Liver (tissue), 8 donors: ENCODE measurements at regions not wholly inside any gene's neighbourhood (a gene's known extent, or its start where the extent isn't known, plus 50 kb on each side); places are given as distances from the start of the nearest gene placed in this dataset.

ENCODE experiments used
- DNase-seq: peaks from one replicate; pipeline ENCODE4 v3.0.0-alpha.2; 2017; ENCODE audit warnings: low spot score
- H3K27ac ChIP-seq, 2 donors: one replicate each; pipeline ENCODE4 v1.7.0; 2013; ENCODE audit warnings: inconsistent platforms in 2 of 2, low read length in 2 of 2, control low read depth in 1 of 2, low read depth in 1 of 2, mild to moderate bottlenecking in 1 of 2
- H3K27me3 ChIP-seq, 4 donors: one replicate each; pipeline versions ENCODE4 v1.6.1 to v1.7.0; 2013; ENCODE audit warnings: low read length in 3 of 4, inconsistent platforms in 1 of 4, mild to moderate bottlenecking in 1 of 4, moderate library complexity in 1 of 4; ENCODE audit not compliant: control insufficient read depth in 4 of 4, insufficient read depth in 4 of 4
- H3K36me3 ChIP-seq, 4 donors: one replicate each; pipeline versions ENCODE4 v1.6.1 to v1.7.0; 2013; ENCODE audit warnings: low read length in 3 of 4, mild to moderate bottlenecking in 3 of 4, low read depth in 1 of 4, moderate library complexity in 1 of 4; ENCODE audit not compliant: control insufficient read depth in 4 of 4, insufficient read depth in 3 of 4
- H3K4me1 ChIP-seq, 4 donors: one replicate each; pipeline versions ENCODE4 v1.6.1 to v1.7.0; 2013; ENCODE audit warnings: low read length in 3 of 4, mild to moderate bottlenecking in 3 of 4, moderate library complexity in 1 of 4; ENCODE audit not compliant: control insufficient read depth in 4 of 4, insufficient read depth in 4 of 4
- H3K4me3 ChIP-seq, 3 donors: one replicate each; pipeline versions ENCODE4 v1.6.1 to v1.7.0; 2013; ENCODE audit warnings: low read length in 3 of 3, control low read depth in 1 of 3, low read depth in 1 of 3, mild to moderate bottlenecking in 1 of 3
- H3K9ac ChIP-seq, 2 donors: one replicate each; pipeline ENCODE4 v1.7.0; 2013; ENCODE audit warnings: low read length in 2 of 2, mild to moderate bottlenecking in 2 of 2, moderate library complexity in 2 of 2, control low read depth in 1 of 2, low read depth in 1 of 2
- H3K9me3 ChIP-seq, 4 donors: one replicate each; pipeline versions ENCODE4 v1.6.1 to v1.7.0; 2013; ENCODE audit warnings: low read length in 3 of 4; ENCODE audit not compliant: control insufficient read depth in 4 of 4
- ATF3 ChIP-seq: IDR thresholded peaks from 2 replicates; pipeline ENCODE4 v1.6.1; 2016; ENCODE audit warnings: antibody characterized with exemption
- CTCF ChIP-seq: fragments of 150-350 bp; IDR thresholded peaks from 2 replicates; pipeline ENCODE4 v1.5.1; 2017; ENCODE audit warnings: improper control_type of control experiment, low read depth, low read length; ENCODE audit not compliant: missing input control
- EGR1 ChIP-seq, 2 donors: IDR thresholded peaks; 2 replicates each; pipeline ENCODE4 v1.6.1; 2016 to 2018; ENCODE audit warnings: antibody characterized with exemption in 2 of 2, low read depth in 2 of 2
- FOXA1 ChIP-seq: IDR thresholded peaks from 2 replicates; pipeline ENCODE4 v1.6.1; 2016; ENCODE audit warnings: antibody characterized with exemption
- FOXA2 ChIP-seq: IDR thresholded peaks from 2 replicates; pipeline ENCODE4 v1.6.1; 2016; ENCODE audit warnings: antibody characterized with exemption
- GABPA ChIP-seq, 2 donors: IDR thresholded peaks in 1 of 2; conservative IDR thresholded peaks in 1 of 2; 2 replicates each; pipeline ENCODE4 v1.6.1; 2016; ENCODE audit warnings: antibody characterized with exemption in 2 of 2, mild to moderate bottlenecking in 1 of 2, moderate library complexity in 1 of 2
- HNF4A ChIP-seq, 2 donors: conservative IDR thresholded peaks; 2 replicates each; pipeline ENCODE4 v1.6.1; 2016; ENCODE audit warnings: antibody characterized with exemption in 2 of 2, mild to moderate bottlenecking in 2 of 2
- HNF4G ChIP-seq: IDR thresholded peaks from 2 replicates; pipeline ENCODE4 v1.6.1; 2016; ENCODE audit warnings: antibody characterized with exemption
- JUND ChIP-seq, 2 donors: IDR thresholded peaks; 2 replicates each; pipeline ENCODE4 v1.6.1; 2016; ENCODE audit warnings: antibody characterized with exemption in 2 of 2
- MAX ChIP-seq: IDR thresholded peaks from 2 replicates; pipeline ENCODE4 v1.6.1; 2016; ENCODE audit warnings: antibody characterized with exemption
- RAD21 ChIP-seq, 2 donors: IDR thresholded peaks; 2 replicates each; pipeline ENCODE4 v1.6.1; 2016; ENCODE audit warnings: antibody characterized with exemption in 2 of 2, mild to moderate bottlenecking in 2 of 2
- REST ChIP-seq: IDR thresholded peaks from 2 replicates; pipeline ENCODE4 v1.6.1; 2016; ENCODE audit warnings: antibody characterized with exemption, mild to moderate bottlenecking
- RXRA ChIP-seq, 2 donors: IDR thresholded peaks; 2 replicates each; pipeline ENCODE4 v1.6.1; 2017 to 2018; ENCODE audit warnings: antibody characterized with exemption in 2 of 2, mild to moderate bottlenecking in 1 of 2
- SP1 ChIP-seq: IDR thresholded peaks from 2 replicates; pipeline ENCODE4 v1.6.1; 2018; ENCODE audit warnings: antibody characterized with exemption, mild to moderate bottlenecking
- TAF1 ChIP-seq: conservative IDR thresholded peaks from 2 replicates; pipeline ENCODE4 v1.6.1; 2016; ENCODE audit warnings: antibody characterized with exemption, mild to moderate bottlenecking
- YY1 ChIP-seq: IDR thresholded peaks from 2 replicates; pipeline ENCODE4 v1.6.1; 2016; ENCODE audit warnings: antibody characterized with exemption, mild to moderate bottlenecking
- ZBTB33 ChIP-seq: IDR thresholded peaks from 2 replicates; pipeline ENCODE4 v1.6.1; 2016; ENCODE audit warnings: antibody characterized with exemption
- WGBS: extraction: QIAGEN DNeasy Blood & Tissue Kit; methylation state at CpG from one replicate; pipeline ENCODE4 v1.1.7; 2013; 5-methylcytosine and 5-hydroxymethylcytosine counted together
- donor health status: healthy.
- donor health status: healthy.
- donor health status: healthy.
- donor health status: healthy.
- donor health status: healthy.

GRCh38 chrX:34810916-34811315, 131.7 kb upstream of the FAM47B start:
- Histone ChIP-seq H3K9me3 (no peaks in the 10 kb centered on the region), H3K9ac (no peak overlapping the region), H3K27me3 (no peaks in the 10 kb centered on the region), H3K36me3 (no peaks in the 10 kb centered on the region), H3K27ac (no peak overlapping the region), H3K4me3 (no peak overlapping the region), H3K4me1 (no peaks in the 10 kb centered on the region)
- TF ChIP-seq GABPA (IDR thresholded peaks at IDR 0.05 in 1 of 2, conservative IDR thresholded peaks at IDR 0.05 in 1 of 2): no peak
- no peak for TF ChIP-seq REST
- no peak for TF ChIP-seq CTCF
- TF ChIP-seq RXRA (IDR thresholded peaks at IDR 0.05): no peak
- TF ChIP-seq FOXA1: no peak
- TF ChIP-seq TAF1: no peak
- no peak for TF ChIP-seq ATF3
- no peak for TF ChIP-seq YY1
- no peak for DNase-seq
- 52% methylated on average over 2 of the region's 2 CpGs for WGBS

GRCh38 chrX:34813618-34814017, 129.0 kb upstream of the FAM47B start:
- DNase-seq: no peak

More at GRCh38 chrX:34813618-34814017, 129.0 kb upstream of the FAM47B start:
- no peaks in the 10 kb centered on the region for H3K36me3 ChIP-seq
- H3K9me3 ChIP-seq: no peaks in the 10 kb centered on the region
- H3K4me3 ChIP-seq: no peak overlapping the region
- no peak for TF ChIP-seq RAD21 (IDR thresholded peaks at IDR 0.05)
- no peak for TF ChIP-seq ATF3
- TF ChIP-seq HNF4G: no peak
- TF ChIP-seq FOXA2: no peak
- no peak for TF ChIP-seq JUND (IDR thresholded peaks at IDR 0.05)
- TF ChIP-seq ZBTB33: no peak
- no peak for TF ChIP-seq YY1
- TF ChIP-seq GABPA (IDR thresholded peaks at IDR 0.05 in 1 of 2, conservative IDR thresholded peaks at IDR 0.05 in 1 of 2): no peak
- no peak for TF ChIP-seq TAF1
- no peak for TF ChIP-seq RXRA (IDR thresholded peaks at IDR 0.05)
- no peak for TF ChIP-seq HNF4A (conservative IDR thresholded peaks at IDR 0.05)
- TF ChIP-seq EGR1 (IDR thresholded peaks at IDR 0.05; ENCODE audit: low read depth in 2 of 2): no peak
- TF ChIP-seq MAX: no peak
- no peak for TF ChIP-seq SP1
- no peak for TF ChIP-seq FOXA1
- no peak for TF ChIP-seq CTCF
- H3K27me3 ChIP-seq: no peaks in the 10 kb centered on the region
- no peaks in the 10 kb centered on the region for H3K4me1 ChIP-seq
- H3K9ac ChIP-seq: no peak overlapping the region
- 50% methylated on average over 1 of the region's 1 CpG for WGBS
- no peak overlapping the region for H3K27ac ChIP-seq
